CD4-positive, alpha-beta T cell treated with Interleukin-17A for 4 hours (primary cell): ENCODE measurements at regions not wholly inside any gene's neighbourhood (a gene's known extent, or its start where the extent isn't known, plus 50 kb on each side); places are given as distances from the start of the nearest gene placed in this dataset.
A peak's percentile ranks its signal among the peaks of the same experiment; 100 is the strongest.

Experiments used
- DNase-seq: peaks from one replicate; pipeline ENCODE4 v3.0.0-alpha.2; 2020; ENCODE audit warnings: mixed read lengths

GRCh38 chr5:93875693-93876092 is 134.3 kb upstream of the POU5F2 start:
- DNase-seq, result no peak

GRCh38 chr5:93874491-93874890 is 133.1 kb upstream of the POU5F2 start:
- no peak for DNase-seq

GRCh38 chr5:93874080-93874479 is 132.7 kb upstream of the POU5F2 start:
- DNase-seq, result no peak

GRCh38 chr5:93873211-93873736 is 131.9 kb upstream of the POU5F2 start:
- DNase-seq, result no peak

GRCh38 chr5:93870649-93871048 is 129.2 kb upstream of the POU5F2 start:
- no peak for DNase-seq

- DNase-seq, result no peak
Observed at GRCh38 chr5:93868851-93869250, 127.5 kb upstream of the POU5F2 start.

- DNase-seq, result no peak
Observed at GRCh38 chr5:93850311-93850710, 108.9 kb upstream of the POU5F2 start.

- DNase-seq, result no peak
Observed at GRCh38 chr5:93845376-93845775, 104.0 kb upstream of the POU5F2 start.

- DNase-seq, result no peak
Observed at GRCh38 chr5:93831449-93831848, 90.0 kb upstream of the POU5F2 start.

GRCh38 chr5:93830893-93831292 is 89.5 kb upstream of the POU5F2 start:
- DNase-seq, result no peak

GRCh38 chr5:93829346-93829745 is 87.9 kb upstream of the POU5F2 start:
- DNase-seq, result no peak

GRCh38 chr5:93821891-93822415 is 80.6 kb upstream of the POU5F2 start:
- DNase-seq, result no peak

- no peak for DNase-seq
Observed at GRCh38 chr5:93819668-93820067, 78.3 kb upstream of the POU5F2 start.

GRCh38 chr5:93810780-93811179 is 69.4 kb upstream of the POU5F2 start:
- no peak for DNase-seq

GRCh38 chr5:93809430-93809829 is 68.0 kb upstream of the POU5F2 start:
- no peak for DNase-seq

GRCh38 chr5:93807846-93808245 is 66.4 kb upstream of the POU5F2 start:
- DNase-seq, result no peak

GRCh38 chr5:93805616-93806379 is 64.4 kb upstream of the POU5F2 start:
- DNase-seq, result no peak

GRCh38 chr5:93800988-93801811 is 59.8 kb upstream of the POU5F2 start:
- peak; percentile 4 for DNase-seq

- no peak for DNase-seq
Observed at GRCh38 chr5:93794954-93795353, 53.6 kb upstream of the POU5F2 start.

GRCh38 chr5:93793159-93793781 is 51.9 kb upstream of the POU5F2 start:
- DNase-seq, result no peak

GRCh38 chr5:93791518-93791972 is 50.1 kb upstream of the POU5F2 start:
- DNase-seq, result no peak
